Islet precursor cell (in vitro differentiated cells): ENCODE measurements at regions not wholly inside any gene's neighbourhood (a gene's known extent, or its start where the extent isn't known, plus 50 kb on each side); places are given as distances from the start of the nearest gene placed in this dataset.
"Not testable (repeated sequence)": the region's sequence is repeated elsewhere in the genome, so short reads cannot be mapped to it uniquely, and the experiment has no call there.

Experiments
- DNase-seq: peaks from one replicate; pipeline ENCODE4 v3.0.0-alpha.2; 2018

- DNase-seq = no peak
Measured at GRCh38 chr6:149127212-149127611, 190.3 kb upstream of the TAB2 start.

- DNase-seq = no peak
Measured at GRCh38 chr6:149128489-149129145, 188.9 kb upstream of the TAB2 start.

GRCh38 chr6:149129371-149130077, 188.0 kb upstream of the TAB2 start:
- no peak for DNase-seq

GRCh38 chr6:149130090-149130489, 187.4 kb upstream of the TAB2 start:
- no peak for DNase-seq

DNA sequence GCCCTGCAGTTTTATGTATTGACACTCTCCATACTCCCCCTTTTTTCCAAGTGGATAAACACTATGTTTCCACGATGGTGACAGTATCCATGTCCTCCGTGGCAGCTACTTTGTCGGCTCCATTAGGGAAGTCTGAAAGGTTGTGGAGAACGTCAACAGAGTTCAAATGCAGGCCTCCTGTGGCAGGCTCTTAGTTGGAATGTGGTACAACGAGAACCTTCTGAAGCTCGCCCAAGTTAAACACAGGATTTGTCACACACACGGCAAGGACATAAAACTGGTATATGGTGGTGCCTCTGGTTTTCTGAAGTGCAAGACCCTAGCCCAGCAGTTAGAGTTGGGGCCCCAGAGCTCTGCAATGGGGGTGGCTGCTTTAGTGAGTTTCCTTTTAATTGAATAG, 187.0 kb upstream of the TAB2 start:
- DNase-seq = peak; percentile 68

DNA sequence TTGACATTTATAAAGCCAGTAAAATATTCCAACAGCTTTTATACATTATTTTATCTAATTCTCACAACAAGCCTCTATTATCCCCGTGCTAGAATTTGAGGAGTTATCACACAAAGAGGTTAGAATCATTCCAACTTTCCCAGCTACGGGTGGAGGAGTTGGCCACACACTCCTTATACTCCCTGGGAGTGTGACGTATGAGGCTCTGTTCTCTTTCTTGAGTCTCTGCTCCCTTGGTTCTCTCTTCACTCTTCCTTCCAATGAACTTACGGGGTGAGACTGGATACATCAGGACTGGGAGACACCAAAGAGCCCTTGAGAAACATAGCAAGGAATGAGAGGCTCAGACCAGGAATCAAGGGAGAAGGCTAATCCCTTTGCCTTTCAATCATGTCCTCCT, 185.6 kb upstream of the TAB2 start:
- no peak for DNase-seq

DNA sequence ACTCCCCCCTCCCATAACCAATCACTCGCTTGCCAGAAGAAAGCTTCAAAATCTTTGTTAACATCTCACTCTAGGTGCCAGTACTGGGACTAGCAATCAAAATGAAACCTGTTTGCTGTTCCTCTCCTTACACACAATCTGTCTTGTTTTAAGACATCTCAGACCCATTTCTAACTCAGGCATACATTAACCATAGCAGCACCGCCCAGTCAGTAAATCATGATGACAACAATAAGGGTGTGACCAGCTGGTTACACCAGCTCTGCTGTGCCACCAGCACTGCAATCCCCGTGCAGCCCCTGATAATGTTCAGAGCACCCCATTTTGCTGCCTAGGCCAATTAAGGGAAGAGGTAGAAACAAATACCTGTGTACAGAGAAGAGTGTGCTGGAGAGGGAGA, 185.2 kb upstream of the TAB2 start:
- no peak for DNase-seq

GRCh38 chr6:149134511-149134933, 183.0 kb upstream of the TAB2 start:
- DNase-seq = no peak

- no peak for DNase-seq
Measured at GRCh38 chr6:149135809-149136208, 181.7 kb upstream of the TAB2 start.

GRCh38 chr6:149136273-149136912, 181.1 kb upstream of the TAB2 start:
- no peak for DNase-seq

GRCh38 chr6:149136913-149137286, 180.6 kb upstream of the TAB2 start:
- no peak for DNase-seq

GRCh38 chr6:149137594-149137993, 179.9 kb upstream of the TAB2 start:
- no peak for DNase-seq

- no peak for DNase-seq
Measured at GRCh38 chr6:149138089-149138488, 179.4 kb upstream of the TAB2 start.

DNA sequence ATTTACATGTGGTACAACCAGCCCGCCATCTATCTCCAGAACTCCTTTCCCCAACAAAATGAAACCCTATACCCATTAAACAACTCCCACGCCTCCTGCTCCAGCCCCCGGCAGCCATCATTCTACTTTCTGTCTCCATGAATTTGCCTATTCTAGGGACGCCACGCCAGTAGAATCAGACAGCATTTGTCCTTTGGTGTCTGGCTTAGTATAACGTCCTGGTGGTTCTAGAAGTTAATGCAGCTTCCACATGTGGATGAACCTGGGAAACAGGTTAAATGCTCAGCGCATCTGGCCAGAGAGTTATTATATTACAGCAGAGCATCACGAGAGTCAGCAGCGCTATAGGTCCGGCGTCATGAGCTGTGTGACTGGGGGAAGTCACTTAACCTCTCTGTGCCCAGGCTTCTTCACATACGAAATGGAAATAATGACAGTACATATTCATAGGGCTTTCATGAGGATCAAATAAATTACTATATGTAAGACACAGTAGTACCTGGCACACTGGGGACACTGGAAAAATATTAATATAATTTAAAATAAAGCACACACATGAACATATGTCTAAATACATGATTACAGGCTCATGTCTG, 178.7 kb upstream of the TAB2 start:
- DNase-seq = no peak

- no peak for DNase-seq
Measured at GRCh38 chr6:149139782-149140136, 177.8 kb upstream of the TAB2 start.

DNA sequence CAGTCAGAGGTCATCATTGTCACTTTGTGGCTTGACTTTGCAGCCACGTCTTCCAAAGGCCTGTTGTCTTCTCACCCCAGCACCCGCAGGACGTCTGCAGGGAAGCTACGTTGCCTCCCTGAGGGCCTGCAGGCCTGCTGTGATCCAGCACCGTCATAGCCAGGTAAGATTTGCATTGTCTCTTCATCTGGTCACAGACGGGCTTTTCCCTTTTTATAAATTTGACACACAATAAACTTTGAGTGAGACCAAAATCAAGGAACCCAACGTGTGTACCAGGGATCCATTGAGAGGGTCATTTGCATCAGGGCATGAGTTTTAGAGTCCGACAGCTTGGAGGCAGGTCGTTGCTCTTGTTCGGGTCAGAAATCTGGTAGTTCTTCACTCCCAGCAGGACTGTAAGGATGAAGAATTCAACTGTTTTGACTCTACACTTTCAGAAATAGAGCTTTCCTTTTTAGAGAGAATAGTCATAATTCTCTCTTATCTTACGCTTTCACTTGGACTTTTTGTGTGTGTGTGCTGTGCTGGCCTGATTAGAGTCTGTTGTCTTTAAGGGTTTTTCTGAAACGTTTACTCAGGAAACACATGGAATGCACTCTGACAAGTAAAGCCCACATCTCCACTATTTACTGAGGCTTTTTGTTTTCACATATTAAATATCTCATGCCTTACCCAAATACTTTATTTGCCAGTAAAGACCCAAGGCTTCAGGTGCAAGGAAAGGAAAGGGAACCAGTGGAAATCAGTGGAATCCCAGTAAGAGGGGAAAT, 177.2 kb upstream of the TAB2 start:
- DNase-seq = no peak

GRCh38 chr6:149140910-149141290, 176.6 kb upstream of the TAB2 start:
- no peak for DNase-seq

DNA sequence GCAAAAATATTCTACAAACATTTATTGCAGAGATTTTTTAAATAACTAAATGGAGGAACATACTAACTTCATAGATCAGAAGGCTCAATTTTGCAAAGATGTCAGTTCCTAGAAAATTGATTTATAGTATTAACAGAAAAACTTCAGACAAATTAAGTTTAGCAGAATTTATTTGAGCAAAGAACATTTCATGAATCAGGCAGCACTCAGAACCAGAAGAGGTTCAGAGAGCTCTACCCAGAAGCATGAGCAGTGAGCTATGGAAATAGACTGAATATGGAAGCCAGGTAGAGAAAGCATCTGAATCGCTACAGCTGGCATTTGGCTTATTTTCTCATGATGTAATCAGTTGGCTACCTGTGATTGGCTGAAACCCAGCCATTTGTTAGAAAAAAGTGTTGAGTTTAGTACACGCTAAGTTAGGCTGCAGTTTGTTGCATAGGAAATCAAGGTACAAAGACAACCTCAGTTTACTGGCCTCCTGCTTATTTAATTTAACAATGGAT, 174.5 kb upstream of the TAB2 start:
- no peak for DNase-seq

DNA sequence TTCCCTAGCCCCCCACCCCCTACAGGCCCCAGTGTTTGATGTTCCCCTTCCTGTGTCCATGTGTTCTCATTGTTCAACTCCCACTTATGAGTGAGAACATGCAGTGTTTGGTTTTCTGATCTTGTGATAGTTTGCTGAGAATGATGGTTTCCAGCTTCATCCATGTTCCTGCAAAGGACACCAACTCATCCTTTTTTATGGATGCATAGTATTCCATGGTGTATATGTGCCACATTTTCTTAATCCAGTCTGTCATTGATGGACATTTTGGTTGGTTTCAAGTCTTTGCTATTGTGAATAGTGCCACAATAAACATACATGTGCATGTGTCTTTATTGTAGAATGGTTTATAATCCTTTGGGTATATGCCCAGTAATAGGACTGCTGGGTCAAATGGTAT, 171.7 kb upstream of the TAB2 start:
- not testable (repeated sequence) for DNase-seq

DNA sequence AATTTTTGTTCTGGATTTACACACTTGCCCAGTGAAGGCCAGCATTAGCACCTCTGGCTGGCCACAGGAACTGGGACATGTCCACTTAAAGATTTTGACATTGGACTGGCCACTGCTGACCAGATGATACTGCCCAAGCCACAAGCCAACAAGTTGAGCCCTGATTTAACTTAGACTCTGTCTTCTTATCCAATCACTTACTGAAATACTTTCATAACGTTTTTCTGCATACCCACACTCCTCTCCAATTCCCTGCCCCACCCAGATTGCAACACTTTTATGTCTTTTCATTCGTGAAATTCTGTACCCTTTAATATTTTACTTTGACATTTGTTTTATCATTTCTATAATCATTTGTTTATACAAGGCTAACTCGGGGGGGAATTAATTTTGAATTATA, 170.3 kb upstream of the TAB2 start:
- no peak for DNase-seq

- DNase-seq = no peak
Measured at GRCh38 chr6:149147938-149148718, 169.4 kb upstream of the TAB2 start.

DNA sequence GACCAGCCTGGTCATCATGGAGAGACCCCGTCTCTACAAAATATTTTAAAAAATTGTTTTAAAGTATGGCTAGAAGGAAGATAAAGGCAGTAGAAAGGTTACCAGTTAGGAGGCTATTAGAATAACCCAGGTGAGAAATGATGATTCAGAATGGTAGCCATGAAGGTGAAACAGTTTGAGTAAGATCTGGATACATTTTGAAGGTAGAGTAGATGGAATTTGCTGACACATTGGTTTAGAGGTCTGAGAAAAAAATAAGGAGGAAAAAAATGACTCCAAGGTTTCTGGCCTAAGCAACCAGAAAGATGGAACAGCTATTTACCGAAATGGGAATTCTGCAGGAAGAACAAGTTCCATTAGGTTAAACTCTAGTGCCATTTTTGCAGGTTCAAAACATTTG, 167.9 kb upstream of the TAB2 start:
- DNase-seq = no peak
